Suprapubic skin (tissue), 4 donors: ENCODE measurements at regions not wholly inside any gene's neighbourhood (a gene's known extent, or its start where the extent isn't known, plus 50 kb on each side); places are given as distances from the start of the nearest gene placed in this dataset.
"Not testable (repeated sequence)": the region's sequence is repeated elsewhere in the genome, so short reads cannot be mapped to it uniquely, and the experiment has no call there.

ENCODE experiments used
- DNase-seq, 2 donors: peaks; one replicate each; pipeline ENCODE4 v3.0.0-alpha.2; 2019; ENCODE audit warnings: low spot score in 2 of 2
- H3K27ac ChIP-seq: fragments of 200-600 bp; sonication (generic); one replicate; pipeline ENCODE4 v1.5.1; 2019
- H3K27me3 ChIP-seq: fragments of 200-600 bp; sonication (generic); one replicate; pipeline ENCODE4 v1.5.1; 2019
- H3K36me3 ChIP-seq: fragments of 200-600 bp; sonication (generic); one replicate; pipeline ENCODE4 v1.5.1; 2019
- H3K4me1 ChIP-seq: fragments of 200-600 bp; sonication (generic); one replicate; pipeline ENCODE4 v1.5.1; 2019
- H3K4me3 ChIP-seq: fragments of 200-600 bp; sonication (generic); one replicate; pipeline ENCODE4 v1.5.1; 2019; ENCODE audit warnings: mild to moderate bottlenecking
- H3K9me3 ChIP-seq: fragments of 200-600 bp; sonication (generic); one replicate; pipeline ENCODE4 v1.5.1; 2019
- EP300 ChIP-seq: sonication (generic); formaldehyde crosslinking; IDR thresholded peaks from one replicate; pipeline ENCODE4 v1.6.1; 2017; ENCODE audit warnings: antibody characterized with exemption
- POLR2A ChIP-seq, 2 donors: fragments of 450-650 bp; IDR thresholded peaks; one replicate each; pipeline ENCODE4 v1.6.1; 2017; ENCODE audit warnings: antibody characterized with exemption in 2 of 2, mild to moderate bottlenecking in 2 of 2, moderate library complexity in 2 of 2
- POLR2AphosphoS5 ChIP-seq, 3 donors: sonication (generic); formaldehyde crosslinking; IDR thresholded peaks; one replicate each; pipeline ENCODE4 v1.6.1; 2017; ENCODE audit warnings: antibody characterized with exemption in 3 of 3
- WGBS: methylation state at CpG from one replicate; pipeline ENCODE4 v1.1.5; 2018; 5-methylcytosine and 5-hydroxymethylcytosine counted together
- TF ChIP-seq, protein P1 (sequence below), 2 donors: fragments of 200-600 bp in 1 of 2; fragments of 450-650 bp in 1 of 2; sonication (generic) in 1 of 2; IDR thresholded peaks; one replicate each; pipeline ENCODE4 v1.5.1; 2016 to 2019; ENCODE audit warnings: antibody characterized with exemption in 2 of 2, mild to moderate bottlenecking in 1 of 2, moderate library complexity in 1 of 2

DNA sequence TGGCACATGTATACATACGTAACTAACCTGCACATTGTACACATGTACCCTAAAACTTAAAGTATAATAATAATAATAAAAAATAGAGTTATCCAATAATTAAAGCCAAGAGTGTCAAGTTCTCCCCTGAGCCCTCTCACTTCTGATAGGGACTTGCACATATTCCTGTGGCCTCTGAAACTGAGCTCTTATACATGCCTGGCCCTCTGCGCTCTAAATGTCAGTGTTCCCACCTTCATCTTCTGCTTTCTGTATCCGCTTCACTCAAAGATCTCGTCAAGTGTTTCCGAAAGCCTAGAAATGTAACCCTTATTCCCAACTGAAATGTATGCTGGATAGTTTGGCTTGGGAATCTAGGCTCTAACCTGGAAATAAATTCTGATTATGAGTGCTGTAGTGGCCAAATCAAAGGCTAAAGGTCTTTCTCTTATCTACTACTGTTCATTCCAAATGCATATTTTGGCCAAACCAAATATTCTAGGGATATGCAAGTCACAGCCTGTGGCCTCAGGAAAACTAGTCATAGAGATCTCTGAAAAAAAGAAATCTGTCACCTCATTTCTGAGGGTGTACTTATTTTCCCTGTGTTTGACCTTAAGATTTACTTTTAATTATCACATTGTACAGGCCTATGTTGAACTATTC is 99.5 kb upstream of the LYPLAL1 start:
- 82% methylated on average over 5 of the region's 5 CpGs for WGBS
- no peak for TF ChIP-seq EP300
- no peak overlapping the region for H3K4me3 ChIP-seq
- H3K9me3 ChIP-seq: no peaks in the 10 kb centered on the region
- H3K27me3 ChIP-seq: no peaks in the 10 kb centered on the region
- H3K36me3 ChIP-seq: no peaks in the 10 kb centered on the region
- DNase-seq: no peak
- H3K27ac ChIP-seq: no peak overlapping the region
- no peaks in the 10 kb centered on the region for H3K4me1 ChIP-seq

DNA sequence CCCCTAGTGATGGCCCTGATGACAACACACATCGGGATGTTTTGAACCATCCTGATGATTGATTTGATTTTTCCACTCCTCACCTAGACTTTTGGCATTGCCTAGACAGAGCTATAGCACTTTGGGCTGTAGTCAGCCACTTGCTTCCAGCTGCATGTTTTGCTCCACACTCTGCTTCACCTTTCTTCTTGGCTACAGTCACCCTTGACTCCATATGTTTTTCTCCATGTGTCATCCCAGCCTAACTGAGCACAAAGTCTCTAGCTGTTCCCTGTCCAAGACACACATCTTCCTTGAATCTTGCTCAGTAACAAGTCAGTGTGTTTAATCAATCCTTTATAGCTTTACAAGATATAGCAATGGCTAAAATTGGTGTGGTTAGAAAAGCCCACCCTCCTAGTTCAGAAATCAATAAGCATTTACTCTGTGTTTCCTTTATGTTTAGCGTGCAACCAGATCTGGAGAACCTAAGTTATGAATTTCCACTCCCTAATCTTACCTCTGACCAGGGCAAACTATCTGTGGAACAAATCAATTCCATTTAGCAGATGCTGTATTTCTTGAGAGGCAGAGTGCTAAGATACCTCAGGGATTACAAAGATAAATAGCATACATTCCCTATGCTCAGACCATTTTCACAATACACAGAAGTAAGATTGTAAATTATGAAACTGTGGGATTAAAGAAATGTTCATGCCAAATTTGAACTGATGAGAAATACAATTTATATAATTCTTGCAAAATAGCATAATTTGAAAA is 98.4 kb upstream of the LYPLAL1 start:
- Histone ChIP-seq H3K27me3 (no peaks in the 10 kb centered on the region), H3K4me3 (no peak overlapping the region), H3K36me3 (no peaks in the 10 kb centered on the region), H3K27ac (no peak overlapping the region), H3K4me1 (no peaks in the 10 kb centered on the region), H3K9me3 (no peaks in the 10 kb centered on the region)
- DNase-seq: no peak
- TF ChIP-seq POLR2AphosphoS5 (IDR thresholded peaks at IDR 0.05) (no peak), POLR2A (IDR thresholded peaks at IDR 0.05) (no peak), EP300 (no peak)
- TF ChIP-seq, protein P1, sequence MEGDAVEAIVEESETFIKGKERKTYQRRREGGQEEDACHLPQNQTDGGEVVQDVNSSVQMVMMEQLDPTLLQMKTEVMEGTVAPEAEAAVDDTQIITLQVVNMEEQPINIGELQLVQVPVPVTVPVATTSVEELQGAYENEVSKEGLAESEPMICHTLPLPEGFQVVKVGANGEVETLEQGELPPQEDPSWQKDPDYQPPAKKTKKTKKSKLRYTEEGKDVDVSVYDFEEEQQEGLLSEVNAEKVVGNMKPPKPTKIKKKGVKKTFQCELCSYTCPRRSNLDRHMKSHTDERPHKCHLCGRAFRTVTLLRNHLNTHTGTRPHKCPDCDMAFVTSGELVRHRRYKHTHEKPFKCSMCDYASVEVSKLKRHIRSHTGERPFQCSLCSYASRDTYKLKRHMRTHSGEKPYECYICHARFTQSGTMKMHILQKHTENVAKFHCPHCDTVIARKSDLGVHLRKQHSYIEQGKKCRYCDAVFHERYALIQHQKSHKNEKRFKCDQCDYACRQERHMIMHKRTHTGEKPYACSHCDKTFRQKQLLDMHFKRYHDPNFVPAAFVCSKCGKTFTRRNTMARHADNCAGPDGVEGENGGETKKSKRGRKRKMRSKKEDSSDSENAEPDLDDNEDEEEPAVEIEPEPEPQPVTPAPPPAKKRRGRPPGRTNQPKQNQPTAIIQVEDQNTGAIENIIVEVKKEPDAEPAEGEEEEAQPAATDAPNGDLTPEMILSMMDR (IDR thresholded peaks at IDR 0.05): no peak
- WGBS: 88% methylated on average over 2 of the region's 2 CpGs

DNA sequence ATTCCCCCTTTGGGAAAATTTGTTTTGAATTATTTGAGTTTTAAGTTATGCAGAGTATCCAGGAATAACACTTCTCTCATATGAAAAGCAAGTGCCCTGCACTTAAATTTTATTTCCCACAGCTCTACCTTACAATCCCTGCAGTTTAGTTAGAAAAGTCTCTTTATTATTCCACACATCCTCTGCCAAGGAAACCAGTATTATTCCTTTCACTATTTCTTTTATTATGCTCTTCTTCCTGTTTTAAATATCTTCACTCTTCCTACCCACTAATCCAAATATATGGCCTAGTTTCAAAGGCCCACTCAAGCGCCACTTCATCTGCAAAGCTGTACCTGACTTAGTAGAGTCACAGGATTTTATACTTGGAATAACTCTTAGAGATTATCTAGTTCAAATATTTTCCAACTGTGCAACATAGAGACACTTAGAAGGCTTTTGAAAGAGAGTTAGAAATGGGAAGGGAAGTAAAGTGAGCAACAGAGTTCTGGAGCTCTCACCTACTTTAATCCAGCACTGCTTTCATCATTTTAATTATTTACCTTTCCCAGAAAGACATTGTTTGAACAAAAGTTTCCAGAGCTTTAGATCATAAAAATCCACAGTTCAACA is 97.2 kb upstream of the LYPLAL1 start:
- Histone ChIP-seq H3K36me3 (no peaks in the 10 kb centered on the region), H3K27me3 (no peaks in the 10 kb centered on the region), H3K9me3 (no peaks in the 10 kb centered on the region), H3K4me1 (no peaks in the 10 kb centered on the region), H3K4me3 (no peak overlapping the region), H3K27ac (no peak overlapping the region)
- WGBS: 89% methylated on average over 1 of the region's 1 CpG
- no peak for DNase-seq
- TF ChIP-seq EP300 (no peak), POLR2A (IDR thresholded peaks at IDR 0.05) (no peak), POLR2AphosphoS5 (IDR thresholded peaks at IDR 0.05) (no peak)
- TF ChIP-seq, protein P1 (IDR thresholded peaks at IDR 0.05): no peak

DNA sequence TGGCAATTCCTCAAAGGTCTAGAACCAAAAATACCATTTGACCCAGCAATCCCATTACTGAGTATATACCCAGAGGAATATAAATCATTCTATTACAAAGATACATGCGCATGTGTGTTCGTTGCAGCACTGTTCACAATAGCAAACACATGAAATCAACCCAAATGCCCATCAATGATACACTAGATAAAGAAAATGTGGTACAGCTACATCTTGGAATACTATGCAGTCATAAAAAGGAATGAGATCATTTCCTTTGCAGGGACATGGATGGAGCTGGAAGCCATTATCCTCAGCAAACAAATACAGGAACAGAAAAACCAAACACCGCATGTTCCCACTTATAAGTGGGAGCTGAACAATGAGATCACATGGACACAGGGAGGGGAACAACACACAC is 95.9 kb upstream of the LYPLAL1 start:
- not testable (repeated sequence) for DNase-seq, H3K4me1 ChIP-seq, H3K27ac ChIP-seq, H3K4me3 ChIP-seq, H3K36me3 ChIP-seq, H3K27me3 ChIP-seq, H3K9me3 ChIP-seq
- WGBS: 100% methylated on average over 3 of the region's 3 CpGs

DNA sequence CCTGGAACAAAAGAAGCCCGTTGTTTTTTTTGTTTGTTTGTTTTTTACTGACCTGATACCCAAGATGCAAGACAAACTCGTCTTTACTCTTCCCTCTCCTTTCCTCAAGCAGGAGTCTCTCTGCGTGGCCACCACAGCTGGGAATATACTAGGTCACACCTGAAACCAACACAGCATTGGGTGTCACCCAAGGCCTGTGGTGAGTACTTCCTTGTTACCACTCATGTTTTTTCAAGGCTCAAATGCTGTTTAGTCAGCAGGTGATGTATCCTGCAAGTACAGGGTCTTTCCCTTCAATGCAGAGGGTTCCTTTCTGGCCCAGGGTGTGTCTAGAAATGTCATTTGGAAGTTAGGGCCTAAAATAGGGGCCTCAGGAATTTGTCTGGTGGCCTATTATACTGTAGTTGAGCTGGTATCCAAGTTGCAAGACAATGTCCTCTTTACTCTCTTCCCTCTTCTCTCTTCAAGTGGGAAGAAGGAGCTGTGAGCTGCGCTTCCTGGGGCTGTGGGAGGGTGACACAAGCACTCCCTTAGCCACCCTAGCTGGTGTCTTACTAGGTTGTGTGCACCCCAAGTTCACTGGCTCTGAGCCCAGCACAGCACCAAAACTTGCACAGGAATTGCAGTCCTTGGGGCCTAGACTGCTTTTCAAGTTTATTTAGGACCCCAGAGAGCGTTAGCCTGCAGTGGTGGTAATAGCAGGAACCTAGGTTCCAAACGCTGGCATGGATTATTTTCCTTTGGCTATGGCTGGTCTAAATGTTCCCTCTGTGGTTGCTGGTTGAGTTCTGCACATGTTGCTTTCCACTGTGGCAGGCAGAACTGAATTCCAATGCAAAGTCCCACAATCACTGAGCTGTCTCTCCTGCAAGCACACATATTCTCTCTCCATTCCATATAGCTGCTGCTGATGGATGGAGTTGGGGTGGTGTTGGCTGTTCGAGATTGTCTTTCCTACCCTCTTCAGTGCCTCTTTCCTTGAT is 91.4 kb upstream of the LYPLAL1 start:
- no peak for DNase-seq
- WGBS: 88% methylated on average over 7 of the region's 7 CpGs

More for the DNA sequence above, 91.4 kb upstream of the LYPLAL1 start:
- no peaks in the 10 kb centered on the region for H3K27me3 ChIP-seq
- H3K4me1 ChIP-seq: no peaks in the 10 kb centered on the region
- H3K36me3 ChIP-seq: no peaks in the 10 kb centered on the region
- no peak overlapping the region for H3K4me3 ChIP-seq
- H3K27ac ChIP-seq: no peak overlapping the region
- no peaks in the 10 kb centered on the region for H3K9me3 ChIP-seq
- TF ChIP-seq, protein P1 (IDR thresholded peaks at IDR 0.05): no peak
- TF ChIP-seq POLR2AphosphoS5 (IDR thresholded peaks at IDR 0.05) (no peak), POLR2A (IDR thresholded peaks at IDR 0.05) (no peak), EP300 (no peak)
